NT2/D1 (cell line): ENCODE measurements at regions not wholly inside any gene's neighbourhood (a gene's known extent, or its start where the extent isn't known, plus 50 kb on each side); places are given as distances from the start of the nearest gene placed in this dataset.

Experiments used
- SUZ12 ChIP-seq: IDR thresholded peaks from 2 replicates; pipeline ENCODE4 v1.6.1; 2011; ENCODE audit not compliant: insufficient read length, insufficient read depth; ENCODE audit errors: extremely low read depth
- YY1 ChIP-seq: IDR thresholded peaks from 2 replicates; pipeline ENCODE4 v1.6.1; 2011; ENCODE audit not compliant: insufficient read length, insufficient read depth

GRCh38 chr2:224142397-224143312, 103.6 kb upstream of the SERPINE2 start:
- TF ChIP-seq SUZ12 (no peak), YY1 (no peak)
